HAP-1 (cell line): ENCODE measurements at regions not wholly inside any gene's neighbourhood (a gene's known extent, or its start where the extent isn't known, plus 50 kb on each side); places are given as distances from the start of the nearest gene placed in this dataset.

Source experiments
- DNase-seq, 2 experiments: peaks; one replicate each; pipeline ENCODE4 v3.0.0-alpha.2; 2016 to 2020; ENCODE audit warnings: low spot score in 2 of 2
- H3K27me3 ChIP-seq: fragments of 250-450 bp; sonication (Bioruptor Pico); 2 replicates; pipeline ENCODE4 v1.5.1; 2020; ENCODE audit warnings: low read depth, mild to moderate bottlenecking, moderate library complexity
- H3K36me3 ChIP-seq: fragments of 250-450 bp; sonication (Bioruptor Pico); replicated peaks from 2 replicates; pipeline ENCODE4 v1.5.1; 2020; ENCODE audit warnings: mild to moderate bottlenecking
- H3K4me1 ChIP-seq: fragments of 250-450 bp; sonication (Bioruptor Pico); 2 replicates; pipeline ENCODE4 v1.5.1; 2020; ENCODE audit warnings: mild to moderate bottlenecking
- H3K4me3 ChIP-seq: fragments of 250-450 bp; sonication (Bioruptor Pico); 2 replicates; pipeline ENCODE4 v1.5.1; 2020; ENCODE audit warnings: mild to moderate bottlenecking, moderate library complexity
- H3K9me3 ChIP-seq: fragments of 250-450 bp; sonication (Bioruptor Pico); 2 replicates; pipeline ENCODE4 v1.5.1; 2020; ENCODE audit warnings: mild to moderate bottlenecking, moderate library complexity
- in situ Hi-C: fragments of 300-500 bp; cut with MboI; formaldehyde crosslinking; loops from 3 replicates; pipeline ENCODE4 v1.14.3; 2020; ENCODE audit warnings: low sequenced_read_pairs, inconsistent platforms, mixed read lengths

GRCh38 chr1:90650401-90650800, 66.7 kb downstream of the BARHL2 start:
- DNase-seq = no peak
- Histone ChIP-seq H3K9me3 (no peaks in the 10 kb centered on the region), H3K4me3 (no peak overlapping the region), H3K36me3 (no peaks in the 10 kb centered on the region), H3K27me3 (peaks cover 2% of the 10 kb centered on the region; the same call in 1 of the 2 replicates), H3K4me1 (no peaks in the 10 kb centered on the region; the same call in 1 of the 2 replicates)
- in situ Hi-C loops = no loop called here

DNA sequence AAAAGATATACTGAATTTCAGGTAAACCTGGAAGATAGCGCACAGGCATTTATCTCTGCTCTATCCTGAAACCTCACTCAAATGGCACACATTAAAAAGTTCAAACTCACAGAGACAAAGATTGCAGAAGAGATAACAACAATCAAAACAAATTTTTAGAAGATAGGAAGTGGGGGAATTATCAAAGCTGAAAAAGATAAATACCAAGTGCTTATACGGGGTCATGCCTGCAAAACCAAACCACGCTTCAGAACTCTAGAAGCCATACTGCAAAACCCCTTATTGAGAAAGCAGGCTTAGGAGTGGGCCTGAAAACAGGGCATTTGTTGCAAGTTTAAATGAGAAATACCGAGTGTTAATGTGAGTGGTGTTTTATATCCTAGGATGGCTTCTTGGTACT, 76.8 kb downstream of the BARHL2 start:
- Histone ChIP-seq H3K36me3 (no peaks in the 10 kb centered on the region), H3K27me3 (no peaks in the 10 kb centered on the region), H3K9me3 (no peaks in the 10 kb centered on the region), H3K4me3 (no peak overlapping the region), H3K4me1 (peaks cover 7% of the 10 kb centered on the region; the same call in 1 of the 2 replicates)
- DNase-seq = no peak
- in situ Hi-C loops = no loop called here

GRCh38 chr1:90622666-90623065, 94.4 kb downstream of the BARHL2 start:
- no peaks in the 10 kb centered on the region for H3K36me3 ChIP-seq
- in situ Hi-C loops = no loop called here

GRCh38 chr1:90621986-90622385, 95.1 kb downstream of the BARHL2 start:
- in situ Hi-C loops = no loop called here
- DNase-seq = no peak
- H3K4me3 ChIP-seq = no peak overlapping the region
- no peaks in the 10 kb centered on the region for H3K9me3 ChIP-seq
- H3K36me3 ChIP-seq = no peaks in the 10 kb centered on the region
- H3K27me3 ChIP-seq = peaks cover 3% of the 10 kb centered on the region; the same call in 1 of the 2 replicates
- no peaks in the 10 kb centered on the region for H3K4me1 ChIP-seq

More at GRCh38 chr1:90622666-90623065, 94.4 kb downstream of the BARHL2 start:
- Histone ChIP-seq H3K9me3 (no peaks in the 10 kb centered on the region), H3K4me3 (no peak overlapping the region), H3K4me1 (no peaks in the 10 kb centered on the region), H3K27me3 (peaks cover 3% of the 10 kb centered on the region; the same call in 1 of the 2 replicates)
- DNase-seq = no peak

- H3K4me3 ChIP-seq = no peak overlapping the region
- no peaks in the 10 kb centered on the region for H3K27me3 ChIP-seq
- in situ Hi-C loops = no loop called here
- H3K4me1 ChIP-seq = no peaks in the 10 kb centered on the region
- DNase-seq = peak; percentile 13 to 60
- H3K9me3 ChIP-seq = no peaks in the 10 kb centered on the region
- no peaks in the 10 kb centered on the region for H3K36me3 ChIP-seq
Observed at GRCh38 chr1:90616395-90616794, 100.7 kb downstream of the BARHL2 start.

- peak in 1 of 2 experiments; percentile 7 for DNase-seq
- no peaks in the 10 kb centered on the region for H3K4me1 ChIP-seq
- H3K27me3 ChIP-seq = no peaks in the 10 kb centered on the region
- no peaks in the 10 kb centered on the region for H3K36me3 ChIP-seq
- in situ Hi-C loops = no loop called here
- H3K4me3 ChIP-seq = no peak overlapping the region
- no peaks in the 10 kb centered on the region for H3K9me3 ChIP-seq
Observed at GRCh38 chr1:90614872-90615271, 102.2 kb downstream of the BARHL2 start.

- H3K4me3 ChIP-seq = no peak overlapping the region
- no peak for DNase-seq
- no peaks in the 10 kb centered on the region for H3K36me3 ChIP-seq
- H3K9me3 ChIP-seq = no peaks in the 10 kb centered on the region
- no peaks in the 10 kb centered on the region for H3K27me3 ChIP-seq
- no peaks in the 10 kb centered on the region for H3K4me1 ChIP-seq
- in situ Hi-C loops = no loop called here
Observed at GRCh38 chr1:90613371-90613770, 103.7 kb downstream of the BARHL2 start.

DNA sequence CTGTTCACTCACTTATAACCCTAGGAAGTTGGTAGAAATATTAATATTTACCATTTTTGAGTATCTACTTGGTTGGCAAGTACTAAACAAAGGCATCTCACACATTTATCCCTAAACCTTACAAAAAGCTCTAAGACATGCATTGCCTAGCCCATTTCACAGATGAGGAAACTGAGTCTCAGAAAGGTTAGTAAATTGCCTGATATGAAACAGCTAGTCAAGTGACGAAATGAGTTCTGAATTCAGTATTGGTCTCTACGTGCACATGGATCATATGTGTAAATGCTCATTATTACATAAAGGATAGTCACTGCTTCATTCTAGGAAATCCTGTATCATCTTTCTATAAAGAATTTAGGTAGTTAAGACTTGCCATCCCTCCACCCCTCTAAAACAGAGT, 105.1 kb downstream of the BARHL2 start:
- Histone ChIP-seq H3K9me3 (no peaks in the 10 kb centered on the region), H3K4me1 (no peaks in the 10 kb centered on the region), H3K4me3 (no peak overlapping the region), H3K36me3 (no peaks in the 10 kb centered on the region), H3K27me3 (no peaks in the 10 kb centered on the region)
- in situ Hi-C loops = no loop called here
- no peak for DNase-seq

GRCh38 chr1:90607736-90608135, 109.4 kb downstream of the BARHL2 start:
- in situ Hi-C loops = no loop called here
- Histone ChIP-seq H3K27me3 (no peaks in the 10 kb centered on the region), H3K4me1 (no peaks in the 10 kb centered on the region), H3K36me3 (no peaks in the 10 kb centered on the region), H3K9me3 (no peaks in the 10 kb centered on the region), H3K4me3 (no peak overlapping the region)
- no peak for DNase-seq

DNA sequence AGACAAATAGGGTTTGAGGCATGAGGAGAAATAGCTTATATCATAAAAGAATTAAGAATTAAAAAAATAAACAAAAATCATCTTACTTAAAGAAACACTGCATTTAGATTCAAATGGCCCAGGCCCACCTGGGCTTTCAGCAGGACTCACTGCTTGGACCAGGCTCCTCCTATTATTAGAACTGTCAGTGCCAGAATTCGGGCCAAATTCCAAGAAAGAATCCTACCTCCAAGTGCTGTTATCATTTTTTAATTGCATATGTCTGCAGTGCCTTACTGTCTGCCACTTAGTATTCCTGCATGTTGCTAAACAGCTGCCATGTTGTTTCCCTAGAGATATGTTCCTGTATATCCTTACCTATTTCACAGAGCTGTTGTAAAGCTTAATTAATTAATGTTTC, 112.0 kb downstream of the BARHL2 start:
- no peaks in the 10 kb centered on the region for H3K9me3 ChIP-seq
- no peaks in the 10 kb centered on the region for H3K36me3 ChIP-seq
- DNase-seq = no peak
- H3K4me1 ChIP-seq = no peaks in the 10 kb centered on the region
- no peaks in the 10 kb centered on the region for H3K27me3 ChIP-seq
- H3K4me3 ChIP-seq = no peak overlapping the region
- in situ Hi-C loops = no loop called here

GRCh38 chr1:90593312-90593711, 123.8 kb downstream of the BARHL2 start:
- H3K4me1 ChIP-seq = no peaks in the 10 kb centered on the region
- no peak overlapping the region for H3K4me3 ChIP-seq
- no peaks in the 10 kb centered on the region for H3K9me3 ChIP-seq
- DNase-seq = no peak
- no peaks in the 10 kb centered on the region for H3K27me3 ChIP-seq
- in situ Hi-C loops = no loop called here
- H3K36me3 ChIP-seq = no peaks in the 10 kb centered on the region

DNA sequence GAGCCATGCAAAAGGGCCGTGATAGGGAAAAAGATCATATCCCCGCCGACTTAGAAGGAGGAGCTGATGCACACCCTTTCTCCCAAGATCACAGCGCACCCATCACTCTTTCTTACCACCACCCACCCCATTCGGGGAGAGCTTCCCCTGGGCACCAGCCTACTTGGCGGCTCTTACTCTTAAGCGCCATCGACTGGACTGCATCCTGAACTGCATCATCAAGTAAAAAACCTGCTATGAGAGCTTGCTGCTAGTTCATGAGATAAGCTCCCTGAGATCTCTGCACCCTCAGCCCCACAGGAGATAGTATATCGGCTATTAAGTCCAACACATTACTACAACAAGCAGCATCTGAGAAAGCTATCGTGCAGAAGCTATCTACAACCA, 125.1 kb downstream of the BARHL2 start:
- in situ Hi-C loops = no loop called here
- Histone ChIP-seq H3K4me3 (no peak overlapping the region), H3K4me1 (no peaks in the 10 kb centered on the region), H3K27me3 (no peaks in the 10 kb centered on the region), H3K36me3 (no peaks in the 10 kb centered on the region), H3K9me3 (no peaks in the 10 kb centered on the region)
- no peak for DNase-seq

DNA sequence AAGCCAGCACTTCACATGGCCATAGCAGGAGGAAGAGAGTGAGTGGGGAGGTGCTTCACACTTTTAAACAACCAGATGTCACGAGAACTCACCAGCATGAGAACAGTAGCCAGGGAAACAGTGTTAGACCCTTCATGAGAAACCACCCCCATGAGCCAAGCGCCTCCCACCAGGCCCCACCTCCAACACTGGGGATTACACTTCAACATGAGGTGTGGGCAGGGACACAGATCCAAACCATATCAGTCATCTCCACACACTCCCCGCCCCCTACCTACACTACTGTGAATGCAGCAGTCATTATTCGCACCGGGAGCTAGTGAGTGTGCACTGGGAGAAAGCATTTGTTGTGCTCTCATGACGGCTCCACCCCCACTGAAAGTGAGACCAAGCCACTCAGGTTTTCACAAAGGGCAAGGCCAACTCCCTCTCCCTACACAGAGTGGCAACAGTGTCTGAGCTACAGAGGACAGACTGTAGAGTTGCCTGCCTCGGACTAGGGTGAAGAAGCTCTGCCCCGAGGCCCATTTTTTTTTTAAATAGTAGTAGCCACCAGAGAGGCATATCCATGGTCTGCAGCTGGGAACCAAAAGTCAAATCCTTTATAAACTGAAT, 125.6 kb downstream of the BARHL2 start:
- H3K36me3 ChIP-seq = no peaks in the 10 kb centered on the region
- H3K4me3 ChIP-seq = no peak overlapping the region
- no peak for DNase-seq
- H3K27me3 ChIP-seq = no peaks in the 10 kb centered on the region
- H3K4me1 ChIP-seq = no peaks in the 10 kb centered on the region
- in situ Hi-C loops = no loop called here
- no peaks in the 10 kb centered on the region for H3K9me3 ChIP-seq

DNA sequence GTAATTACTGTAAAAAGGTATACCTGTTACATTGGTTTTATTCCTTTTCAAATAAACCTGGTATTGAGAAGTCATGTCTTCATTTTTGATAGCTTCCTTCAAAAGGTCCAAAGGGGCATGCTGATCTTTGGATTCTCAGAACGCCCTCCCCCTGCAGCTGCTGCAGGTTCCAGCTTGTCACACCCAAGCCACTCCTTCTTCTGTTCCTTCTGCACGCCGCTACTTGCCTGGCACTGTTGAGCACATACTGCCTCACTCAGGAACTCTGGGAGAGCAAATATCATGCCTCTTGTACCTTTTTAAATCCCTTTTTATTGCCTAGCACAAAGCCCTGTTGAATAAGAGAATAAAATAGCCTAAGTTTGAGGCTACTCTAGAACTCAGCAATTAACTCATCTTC, 136.9 kb downstream of the BARHL2 start:
- no peaks in the 10 kb centered on the region for H3K36me3 ChIP-seq
- H3K27me3 ChIP-seq = peaks cover 5% of the 10 kb centered on the region; the same call in 1 of the 2 replicates
- H3K9me3 ChIP-seq = no peaks in the 10 kb centered on the region
- H3K4me3 ChIP-seq = no peak overlapping the region
- in situ Hi-C loops = no loop called here
- DNase-seq = no peak
- no peaks in the 10 kb centered on the region for H3K4me1 ChIP-seq
